SK-N-SH treated with all-trans-retinoic acid at 6 μM for 48 hours (cell line): ENCODE measurements at regions not wholly inside any gene's neighbourhood (a gene's known extent, or its start where the extent isn't known, plus 50 kb on each side); places are given as distances from the start of the nearest gene placed in this dataset.

Source experiments
- ATAC-seq: fragments of 200-7000 bp; cut with Tn5 transposase; 3 replicates; pipeline ENCODE4 v1.9.1; 2020; ENCODE audit warnings: mild to moderate bottlenecking, moderate library complexity
- ESRRG ChIP-seq: fragments of 250-450 bp; sonication (Bioruptor Pico); IDR thresholded peaks from 2 replicates; pipeline ENCODE4 v1.6.1; 2021; ENCODE audit warnings: mild to moderate bottlenecking
- OSR1 ChIP-seq: fragments of 250-450 bp; sonication (Bioruptor Pico); IDR thresholded peaks from 2 replicates; pipeline ENCODE4 v1.8.0; 2022; ENCODE audit warnings: moderate library complexity, mild to moderate bottlenecking, inconsistent platforms
- PATZ1 ChIP-seq: fragments of 250-450 bp; sonication (Bioruptor Pico); IDR thresholded peaks from 2 replicates; pipeline ENCODE4 v1.8.0; 2020; ENCODE audit warnings: mild to moderate bottlenecking, moderate library complexity, borderline replicate concordance
- POU6F1 ChIP-seq: fragments of 250-450 bp; sonication (Bioruptor Pico); IDR thresholded peaks from 2 replicates; pipeline ENCODE4 v1.8.0; 2021; ENCODE audit warnings: low read depth, mild to moderate bottlenecking, moderate library complexity, borderline replicate concordance
- PPARA ChIP-seq: fragments of 250-450 bp; sonication (Bioruptor Pico); IDR thresholded peaks from 2 replicates; pipeline ENCODE4 v1.5.0; 2020; ENCODE audit warnings: mild to moderate bottlenecking, borderline replicate concordance
- RARB ChIP-seq: fragments of 250-450 bp; sonication (Bioruptor Pico); IDR thresholded peaks from 2 replicates; pipeline ENCODE4 v1.8.0; 2021; ENCODE audit warnings: mild to moderate bottlenecking, moderate library complexity
- SNAI2 ChIP-seq: fragments of 250-450 bp; sonication (Bioruptor Pico); IDR thresholded peaks from 2 replicates; pipeline ENCODE4 v1.5.0; 2020; ENCODE audit warnings: mild to moderate bottlenecking, moderate library complexity
- TCF4 ChIP-seq: fragments of 250-450 bp; sonication (Bioruptor Pico); IDR thresholded peaks from 2 replicates; pipeline ENCODE4 v1.8.0; 2021; ENCODE audit warnings: mild to moderate bottlenecking, moderate library complexity, borderline replicate concordance
- TOX ChIP-seq: fragments of 250-450 bp; sonication (Bioruptor Pico); IDR thresholded peaks from 2 replicates; pipeline ENCODE4 v1.8.0; 2021; ENCODE audit warnings: mild to moderate bottlenecking, moderate library complexity, borderline replicate concordance
- TSHZ2 ChIP-seq: fragments of 250-450 bp; sonication (Bioruptor Pico); IDR thresholded peaks from 2 replicates; pipeline ENCODE4 v1.5.0; 2020; ENCODE audit warnings: mild to moderate bottlenecking, moderate library complexity
- ZC3H10 ChIP-seq: fragments of 250-450 bp; sonication (Bioruptor Pico); IDR thresholded peaks from 2 replicates; pipeline ENCODE4 v1.5.1; 2021; ENCODE audit warnings: mild to moderate bottlenecking, moderate library complexity
- ZFP30 ChIP-seq: fragments of 450-650 bp; formaldehyde crosslinking; IDR thresholded peaks from 2 replicates; pipeline ENCODE4 v1.5.0; 2022; ENCODE audit warnings: mild to moderate bottlenecking, moderate library complexity
- ZNF565 ChIP-seq: fragments of 450-650 bp; formaldehyde crosslinking; conservative IDR thresholded peaks from 2 replicates; pipeline ENCODE4 v1.5.0; 2020; ENCODE audit warnings: low read depth, mild to moderate bottlenecking, moderate library complexity
- ZNF70 ChIP-seq: fragments of 450-650 bp; formaldehyde crosslinking; IDR thresholded peaks from 2 replicates; pipeline ENCODE4 v1.5.0; 2020; ENCODE audit warnings: mild to moderate bottlenecking, moderate library complexity
- TF ChIP-seq, protein P1 (sequence below): fragments of 250-450 bp; sonication (Bioruptor Pico); IDR thresholded peaks from 2 replicates; pipeline ENCODE4 v1.5.1; 2021; ENCODE audit warnings: mild to moderate bottlenecking, moderate library complexity
- TF ChIP-seq, protein P2 (sequence below): fragments of 250-450 bp; sonication (Bioruptor Pico); IDR thresholded peaks from 2 replicates; pipeline ENCODE4 v1.5.1; 2020; ENCODE audit warnings: low read depth, mild to moderate bottlenecking, moderate library complexity

DNA sequence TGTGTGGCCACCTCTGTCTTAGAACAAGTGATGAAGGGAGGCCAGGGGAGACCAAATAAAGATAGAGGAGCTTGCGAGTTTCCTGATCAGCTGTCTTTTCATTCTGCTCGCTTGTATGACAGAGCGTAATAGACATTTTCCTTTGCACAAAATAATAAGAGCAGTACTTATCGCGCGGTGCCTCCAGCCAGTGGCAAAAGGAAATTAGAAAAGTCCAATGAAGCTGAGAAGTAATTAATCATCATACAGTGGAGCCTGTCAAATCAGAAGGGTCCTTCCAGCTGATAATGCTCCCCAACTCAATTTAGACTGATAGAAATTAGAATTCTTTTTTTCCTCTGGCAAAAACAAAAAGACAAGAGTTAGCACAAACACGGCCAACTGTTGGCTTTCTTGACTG is 307.0 kb upstream of the IRX5 start:
- ATAC-seq = no peak

DNA sequence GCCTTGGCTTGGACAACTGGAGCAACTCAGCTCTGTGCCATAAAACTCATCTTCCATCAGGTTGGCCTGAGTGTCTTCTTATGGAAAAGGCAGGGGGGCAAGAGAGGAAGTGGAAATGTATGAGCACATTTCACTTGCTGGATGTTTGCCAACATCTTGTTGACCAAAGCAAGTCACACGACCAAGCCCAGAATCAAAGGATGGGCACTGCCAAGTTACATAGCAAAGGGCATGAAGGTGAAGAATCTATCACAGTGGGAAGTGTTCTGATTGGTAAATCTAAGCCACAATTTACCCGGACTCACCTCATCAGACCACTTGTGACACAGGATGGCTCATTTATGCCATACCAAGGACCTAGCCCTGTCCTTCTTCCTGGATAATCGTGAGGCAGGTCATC is 310.5 kb upstream of the IRX5 start:
- ATAC-seq = no peak
- no peak for TF ChIP-seq ESRRG (CRISPR knock-in tag)
- TF ChIP-seq ZC3H10 (CRISPR knock-in tag) = no peak
- TF ChIP-seq TSHZ2 (CRISPR knock-in tag) = no peak

More for the DNA sequence above, 307.0 kb upstream of the IRX5 start:
- TF ChIP-seq SNAI2 (CRISPR knock-in tag) (no peak), TSHZ2 (CRISPR knock-in tag) (no peak), ESRRG (CRISPR knock-in tag) (no peak), POU6F1 (CRISPR knock-in tag) (no peak), RARB (CRISPR knock-in tag) (no peak), PPARA (CRISPR knock-in tag) (no peak)
- TF ChIP-seq, protein P1, sequence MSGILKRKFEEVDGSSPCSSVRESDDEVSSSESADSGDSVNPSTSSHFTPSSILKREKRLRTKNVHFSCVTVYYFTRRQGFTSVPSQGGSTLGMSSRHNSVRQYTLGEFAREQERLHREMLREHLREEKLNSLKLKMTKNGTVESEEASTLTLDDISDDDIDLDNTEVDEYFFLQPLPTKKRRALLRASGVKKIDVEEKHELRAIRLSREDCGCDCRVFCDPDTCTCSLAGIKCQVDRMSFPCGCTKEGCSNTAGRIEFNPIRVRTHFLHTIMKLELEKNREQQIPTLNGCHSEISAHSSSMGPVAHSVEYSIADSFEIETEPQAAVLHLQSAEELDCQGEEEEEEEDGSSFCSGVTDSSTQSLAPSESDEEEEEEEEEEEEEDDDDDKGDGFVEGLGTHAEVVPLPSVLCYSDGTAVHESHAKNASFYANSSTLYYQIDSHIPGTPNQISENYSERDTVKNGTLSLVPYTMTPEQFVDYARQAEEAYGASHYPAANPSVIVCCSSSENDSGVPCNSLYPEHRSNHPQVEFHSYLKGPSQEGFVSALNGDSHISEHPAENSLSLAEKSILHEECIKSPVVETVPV (CRISPR knock-in tag) = no peak
- TF ChIP-seq, protein P2, sequence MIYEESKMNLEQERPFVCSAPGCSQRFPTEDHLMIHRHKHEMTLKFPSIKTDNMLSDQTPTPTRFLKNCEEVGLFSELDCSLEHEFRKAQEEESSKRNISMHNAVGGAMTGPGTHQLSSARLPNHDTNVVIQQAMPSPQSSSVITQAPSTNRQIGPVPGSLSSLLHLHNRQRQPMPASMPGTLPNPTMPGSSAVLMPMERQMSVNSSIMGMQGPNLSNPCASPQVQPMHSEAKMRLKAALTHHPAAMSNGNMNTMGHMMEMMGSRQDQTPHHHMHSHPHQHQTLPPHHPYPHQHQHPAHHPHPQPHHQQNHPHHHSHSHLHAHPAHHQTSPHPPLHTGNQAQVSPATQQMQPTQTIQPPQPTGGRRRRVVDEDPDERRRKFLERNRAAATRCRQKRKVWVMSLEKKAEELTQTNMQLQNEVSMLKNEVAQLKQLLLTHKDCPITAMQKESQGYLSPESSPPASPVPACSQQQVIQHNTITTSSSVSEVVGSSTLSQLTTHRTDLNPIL (CRISPR knock-in tag) = no peak

GRCh38 chr16:54616610-54617009 is 314.1 kb upstream of the IRX5 start:
- no peak for TF ChIP-seq ZFP30 (CRISPR knock-in tag)
- TF ChIP-seq TSHZ2 (CRISPR knock-in tag) = no peak
- TF ChIP-seq POU6F1 (CRISPR knock-in tag) = no peak
- TF ChIP-seq ZNF565 (CRISPR knock-in tag) = no peak
- TF ChIP-seq PATZ1 (CRISPR knock-in tag) = no peak
- no peak for TF ChIP-seq TOX (CRISPR knock-in tag)
- TF ChIP-seq, protein P1 (CRISPR knock-in tag) = no peak
- no peak for TF ChIP-seq TCF4 (CRISPR knock-in tag)
- no peak for TF ChIP-seq RARB (CRISPR knock-in tag)
- no peak for TF ChIP-seq OSR1 (CRISPR knock-in tag)
- TF ChIP-seq ZC3H10 (CRISPR knock-in tag) = no peak
- TF ChIP-seq ZNF70 = no peak
- ATAC-seq = no peak
